Esophagus (tissue), 2 donors: ENCODE measurements at regions not wholly inside any gene's neighbourhood (a gene's known extent, or its start where the extent isn't known, plus 50 kb on each side); places are given as distances from the start of the nearest gene placed in this dataset.

ENCODE experiments used
- H3K27ac ChIP-seq, 2 donors: one replicate each; pipeline ENCODE4 v1.5.1; 2013; ENCODE audit warnings: low read depth in 2 of 2, mild to moderate bottlenecking in 2 of 2, inconsistent platforms in 1 of 2, low read length in 1 of 2, moderate library complexity in 1 of 2
- H3K27me3 ChIP-seq, 2 donors: one replicate each; pipeline ENCODE4 v1.6.1; 2013; ENCODE audit warnings: low read length in 2 of 2, control low read depth in 1 of 2, mild to moderate bottlenecking in 1 of 2; ENCODE audit not compliant: insufficient read depth in 2 of 2, control insufficient read depth in 1 of 2
- H3K36me3 ChIP-seq, 2 donors: one replicate each; pipeline ENCODE4 v1.6.1; 2013; ENCODE audit warnings: low read length in 1 of 2; ENCODE audit not compliant: control insufficient read depth in 2 of 2, insufficient read depth in 2 of 2
- H3K4me1 ChIP-seq, 2 donors: one replicate each; pipeline ENCODE4 v1.6.1; 2013; ENCODE audit warnings: low read length in 1 of 2; ENCODE audit not compliant: control insufficient read depth in 2 of 2, insufficient read depth in 2 of 2
- H3K4me3 ChIP-seq, 2 donors: one replicate each; pipeline ENCODE4 v1.5.1; 2013; ENCODE audit warnings: low read length in 2 of 2, mild to moderate bottlenecking in 2 of 2, low read depth in 1 of 2, moderate library complexity in 1 of 2
- H3K9me3 ChIP-seq, 2 donors: one replicate each; pipeline ENCODE4 v1.6.1; 2013; ENCODE audit warnings: mild to moderate bottlenecking in 2 of 2, low read depth in 1 of 2, low read length in 1 of 2, moderate library complexity in 1 of 2; ENCODE audit not compliant: control insufficient read depth in 2 of 2, insufficient read depth in 1 of 2
- WGBS, 2 donors: extraction: QIAGEN DNeasy Blood & Tissue Kit; methylation state at CpG; one replicate each; pipeline ENCODE4 v1.1.7; 2013; 5-methylcytosine and 5-hydroxymethylcytosine counted together
- donor health status: healthy with polysubstance abuse.
- donor health status: Bipolar disorder and iron deficiency.

- Histone ChIP-seq H3K4me3 (no peak overlapping the region), H3K36me3 (no peaks in the 10 kb centered on the region), H3K27me3 (no peaks in the 10 kb centered on the region), H3K9me3 (no peaks in the 10 kb centered on the region), H3K27ac (no peak overlapping the region), H3K4me1 (no peaks in the 10 kb centered on the region)
- WGBS, 2 donors = 77 to 80% methylated on average over 1 of the region's 1 CpG
These were observed 129.7 kb downstream of the CEP57L1 start for GRCh38 chr6:109224994-109225393.

GRCh38 chr6:109224107-109224875 is 129.0 kb downstream of the CEP57L1 start:
- H3K27me3 ChIP-seq = no peaks in the 10 kb centered on the region
- no peaks in the 10 kb centered on the region for H3K36me3 ChIP-seq
- H3K4me3 ChIP-seq = no peak overlapping the region
- H3K9me3 ChIP-seq = no peaks in the 10 kb centered on the region
- H3K27ac ChIP-seq = no peak overlapping the region
- WGBS, 2 donors = 76 to 78% methylated on average over 4 of the region's 4 CpGs
- no peaks in the 10 kb centered on the region for H3K4me1 ChIP-seq

GRCh38 chr6:109222848-109223247 is 127.5 kb downstream of the CEP57L1 start:
- Histone ChIP-seq H3K9me3 (no peaks in the 10 kb centered on the region), H3K36me3 (no peaks in the 10 kb centered on the region), H3K27me3 (no peaks in the 10 kb centered on the region), H3K27ac (no peak overlapping the region), H3K4me3 (no peak overlapping the region), H3K4me1 (no peaks in the 10 kb centered on the region)
- WGBS, 2 donors = 88 to 93% methylated on average over 3 of the region's 3 CpGs

DNA sequence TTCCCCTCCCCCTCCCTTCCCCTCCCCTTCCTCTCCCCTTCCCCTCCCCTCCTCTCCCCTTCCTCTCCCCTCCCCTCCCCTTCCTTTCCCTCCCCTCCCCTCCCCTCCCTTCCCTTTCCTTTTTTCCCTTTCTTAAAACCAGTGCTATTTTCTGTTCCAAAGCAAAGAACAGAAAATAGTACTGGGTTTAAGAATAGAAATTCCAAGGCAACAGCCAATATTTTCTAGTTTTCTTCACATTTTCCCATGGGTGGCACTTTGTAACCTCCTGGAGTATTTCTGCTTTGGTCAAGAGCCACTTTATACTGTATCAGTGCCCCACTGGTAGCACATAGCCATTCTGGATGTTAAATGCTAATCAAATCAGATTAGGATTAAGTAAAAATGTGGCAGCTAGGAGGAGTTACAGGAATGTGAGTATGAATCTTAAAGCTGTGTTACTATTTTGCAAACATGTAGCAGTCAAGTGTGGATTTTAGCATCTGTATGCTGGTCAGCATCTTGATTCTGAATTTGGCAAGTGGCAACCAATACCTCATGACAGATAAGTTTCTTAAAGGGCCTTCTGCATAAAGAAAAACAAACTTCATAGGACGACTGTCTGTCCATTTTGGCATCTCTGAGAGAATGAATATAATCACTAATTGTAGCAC is 126.4 kb downstream of the CEP57L1 start:
- WGBS, 2 donors = 56 to 69% methylated on average over 1 of the region's 1 CpG
- Histone ChIP-seq H3K4me3 (no peak overlapping the region), H3K36me3 (no peaks in the 10 kb centered on the region), H3K27ac (no peak overlapping the region), H3K4me1 (no peaks in the 10 kb centered on the region), H3K9me3 (no peaks in the 10 kb centered on the region), H3K27me3 (no peaks in the 10 kb centered on the region)
